K562 (cell line): ENCODE measurements at regions not wholly inside any gene's neighbourhood (a gene's known extent, or its start where the extent isn't known, plus 50 kb on each side); places are given as distances from the start of the nearest gene placed in this dataset.
"Not testable (repeated sequence)": the region's sequence is repeated elsewhere in the genome, so short reads cannot be mapped to it uniquely, and the experiment has no call there.

Experiments
- ATAC-seq: fragments of 200-7000 bp; cut with Tn5 transposase; 3 replicates; pipeline ENCODE4 v1.9.1; 2020; ENCODE audit warnings: moderate library complexity
- BruUV-seq: library from RNA; stranded (reverse); fragments of 400-500 nt; replicated peaks from 2 replicates; lab custom pipeline; 2021; lab: Mats Ljungman, UMichigan
- CTCF ChIA-PET: fragments of 300-600 bp; formaldehyde crosslinking; extraction: SDS; loops from one replicate; lab custom pipeline; 2021; ENCODE audit warnings: low intra/inter-chr PET ratio; lab: Yijun Ruan, JAX
- POLR2A ChIA-PET: fragments of 300-600, 350-650 bp; sonication (Branson Sonifier 250); formaldehyde crosslinking; extraction: SDS; loops from one replicate; lab custom pipeline; 2021; ENCODE audit warnings: antibody characterized with exemption, inconsistent platforms; lab: Yijun Ruan, JAX
- DNase-seq, 4 experiments: peaks; one replicate each; pipeline versions ENCODE4 v3.0.0 to v3.0.0-alpha.2; 2011 to 2018; ENCODE audit warnings: low spot score in 3 of 4, mixed read lengths in 3 of 4; ENCODE audit errors: extremely low read depth in 1 of 4
- FAIRE-seq: peaks from 2 replicates; lab custom pipeline; 2011; peaks lifted over from hg19 to GRCh38; lab: Jason Lieb, UNC
- H2AFZ ChIP-seq: 2 replicates; pipeline ENCODE4 v1.6.0; 2011; ENCODE audit warnings: low read depth, low read length, control low read depth, inconsistent platforms
- H3K27ac ChIP-seq: fragments of 200-600 bp; 3 replicates; pipeline ENCODE4 v1.8.0; 2011; ENCODE audit warnings: low read depth, mild to moderate bottlenecking, control low read depth, inconsistent platforms, low read length, moderate library complexity, mixed read lengths; ENCODE audit errors: extremely low read depth
- H3K27me3 ChIP-seq, 2 experiments: fragments of 300-600 bp in 1 of 2; 2 replicates in 1 of 2; 3 replicates in 1 of 2; pipeline versions ENCODE4 v1.6.0 to v1.8.0; 2011; ENCODE audit warnings: inconsistent platforms in 2 of 2, low read length in 2 of 2, mild to moderate bottlenecking in 1 of 2, mixed read lengths in 1 of 2, moderate library complexity in 1 of 2; ENCODE audit not compliant: control insufficient read depth in 2 of 2, insufficient read depth in 2 of 2
- H3K36me3 ChIP-seq: fragments of 300-600 bp; 3 replicates; pipeline ENCODE4 v1.8.0; 2011; ENCODE audit warnings: mild to moderate bottlenecking, low read length, inconsistent platforms; ENCODE audit not compliant: control insufficient read depth, insufficient read depth
- H3K4me1 ChIP-seq, 2 experiments: fragments of 200-600 bp in 1 of 2; replicated peaks in 1 of 2; 2 replicates in 1 of 2; 3 replicates in 1 of 2; pipeline versions ENCODE4 v1.5.1 to v1.8.0; 2011; ENCODE audit warnings: inconsistent platforms in 2 of 2, low read length in 2 of 2, mild to moderate bottlenecking in 1 of 2, mixed read lengths in 1 of 2, moderate library complexity in 1 of 2; ENCODE audit not compliant: control insufficient read depth in 2 of 2, insufficient read depth in 2 of 2
- H3K4me2 ChIP-seq: 2 replicates; pipeline ENCODE4 v1.6.1; 2011; ENCODE audit warnings: low read length, control low read depth, inconsistent platforms, mixed read lengths; ENCODE audit not compliant: insufficient read depth
- H3K4me3 ChIP-seq: fragments of 200-600 bp; sonication (generic), shearing (Covaris generic); 2 replicates; pipeline ENCODE4 v1.5.1; 2016; ENCODE audit warnings: control low read depth, inconsistent platforms
- H3K79me2 ChIP-seq: fragments of 200-600 bp; 3 replicates; pipeline ENCODE4 v1.8.0; 2011; ENCODE audit warnings: low read length, inconsistent platforms; ENCODE audit not compliant: control insufficient read depth, insufficient read depth
- H3K9ac ChIP-seq, 2 experiments: 2 replicates each; pipeline versions ENCODE4 v1.6.0 to v1.6.1; 2011; ENCODE audit warnings: low read depth in 2 of 2, low read length in 2 of 2, control low read depth in 1 of 2, inconsistent platforms in 1 of 2, mild to moderate bottlenecking in 1 of 2, mixed read lengths in 1 of 2; ENCODE audit not compliant: insufficient read depth in 1 of 2
- H3K9me1 ChIP-seq: one replicate; pipeline ENCODE4 v1.6.0; 2011; ENCODE audit warnings: inconsistent platforms, mild to moderate bottlenecking, low read length, moderate library complexity; ENCODE audit not compliant: control insufficient read depth, insufficient read depth
- H3K9me3 ChIP-seq: replicated peaks from 2 replicates; pipeline ENCODE4 v1.5.1; 2011; ENCODE audit warnings: low read depth, low read length, inconsistent platforms; ENCODE audit not compliant: control insufficient read depth, insufficient read depth
- H4K20me1 ChIP-seq: replicated peaks from 2 replicates; pipeline ENCODE4 v1.6.1; 2011; ENCODE audit warnings: low read length, inconsistent platforms, mixed read lengths; ENCODE audit not compliant: control insufficient read depth, insufficient read depth
- ARID1B ChIP-seq: fragments of 450-650 bp; IDR thresholded peaks from 2 replicates; pipeline ENCODE4 v1.6.1; 2016; ENCODE audit warnings: antibody characterized with exemption, mild to moderate bottlenecking, inconsistent platforms
- ATF7 ChIP-seq: fragments of 450-650 bp; IDR thresholded peaks from 2 replicates; pipeline ENCODE4 v1.7.1; 2014; ENCODE audit warnings: mild to moderate bottlenecking, moderate library complexity
- BACH1 ChIP-seq: fragments of 200-800 bp; sonication (Bioruptor generic); IDR thresholded peaks from 2 replicates; pipeline ENCODE4 v1.6.1; 2016; ENCODE audit warnings: missing genetic modification characterization, missing compliant biosample characterization
- FOSL1 ChIP-seq: fragments of 200-800 bp; sonication (Bioruptor generic); conservative IDR thresholded peaks from 2 replicates; pipeline ENCODE4 v1.6.1; 2016; ENCODE audit warnings: missing genetic modification characterization, missing compliant biosample characterization
- GTF2E2 ChIP-seq: fragments of 200-800 bp; sonication (Bioruptor generic); IDR thresholded peaks from 2 replicates; pipeline ENCODE4 v1.6.1; 2016; ENCODE audit warnings: missing genetic modification characterization, missing compliant biosample characterization
- PURB ChIP-seq: sonication (generic); formaldehyde crosslinking; IDR thresholded peaks from 2 replicates; pipeline ENCODE4 v1.9.0; 2021; ENCODE audit warnings: low read depth, mild to moderate bottlenecking, missing genetic modification reagents
- U2AF1 ChIP-seq: fragments of 200-400 bp; formaldehyde crosslinking; optimal IDR thresholded peaks from 2 replicates; pipeline ENCODE3; 2017; ENCODE audit warnings: mild to moderate bottlenecking, low read depth, low read length, moderate library complexity
- WGBS: fragments of 100-300 bp; shearing (Covaris generic); methylation state at CpG from one replicate; pipeline ENCODE4 v1.1.6; 2016; ENCODE audit warnings: low coverage, mixed read lengths; ENCODE audit not compliant: insufficient coverage; ENCODE audit errors: missing lambda C conversion rate; 5-methylcytosine and 5-hydroxymethylcytosine counted together
- in situ Hi-C: fragments of 300-500 bp; cut with MboI; formaldehyde crosslinking; loops from 4 replicates; pipeline ENCODE4 v1.15.0; 2018; ENCODE audit warnings: inconsistent platforms, mixed read lengths
- intact Hi-C: fragments of 100-400 bp; cut with micrococcal nuclease; formaldehyde crosslinking; loops from 2 replicates; pipeline ENCODE4 v1.14.2; 2022
- TF ChIP-seq, protein P1 (sequence below): fragments of 450-650 bp; IDR thresholded peaks from 2 replicates; pipeline ENCODE4 v1.7.0; 2016; ENCODE audit warnings: borderline replicate concordance
- TF ChIP-seq, protein P2 (sequence below): sonication (generic); formaldehyde crosslinking; IDR thresholded peaks from 2 replicates; pipeline ENCODE4 v1.8.1; 2023; ENCODE audit warnings: missing genetic modification reagents, mild to moderate bottlenecking, borderline replicate concordance

DNA sequence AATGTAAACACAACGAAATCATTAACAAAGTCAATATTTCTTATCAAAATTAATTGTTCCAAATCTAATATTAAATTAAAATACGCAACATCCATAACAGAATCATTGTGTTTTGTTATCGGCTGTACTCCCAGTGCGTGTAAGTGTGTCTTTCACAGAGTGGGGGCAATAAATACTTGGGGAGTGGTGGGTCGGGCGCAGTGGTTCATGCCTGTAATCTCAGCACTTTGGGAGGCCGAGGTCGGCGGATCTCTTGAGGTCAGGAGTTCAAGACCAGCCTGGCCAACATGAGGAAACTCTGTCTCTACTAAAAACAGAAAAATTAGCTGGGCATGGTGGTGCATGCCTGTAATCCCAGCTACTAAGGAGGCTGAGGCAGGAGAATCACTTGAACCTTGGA, 893.6 kb upstream of the SLITRK1 start:
- not testable (repeated sequence) for DNase-seq, FAIRE-seq

DNA sequence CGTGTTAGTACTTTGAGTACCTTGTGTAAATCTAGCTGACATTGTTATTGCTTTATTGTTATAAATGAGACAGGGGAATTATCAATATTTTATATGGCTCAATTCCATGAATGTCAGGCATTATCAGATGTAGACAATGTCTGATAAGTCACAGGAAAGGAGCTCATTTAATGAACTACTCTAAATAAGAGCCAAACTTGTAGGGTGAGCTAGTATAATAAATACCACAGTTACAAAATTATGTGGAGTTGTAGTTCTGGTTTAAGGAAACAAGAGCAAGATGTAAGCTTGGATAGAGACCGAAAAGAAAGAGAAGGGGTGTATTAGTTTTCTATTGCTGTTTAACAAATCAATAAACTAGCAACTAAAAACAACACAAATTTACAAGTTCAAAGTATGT, 891.8 kb upstream of the SLITRK1 start:
- H3K27ac ChIP-seq, result no peak overlapping the region
- no peak overlapping the region for H3K4me3 ChIP-seq
- no peaks in the 10 kb centered on the region for H3K9me3 ChIP-seq
- DNase-seq, result no peak
- no peak for FAIRE-seq
- no peaks in the 10 kb centered on the region for H4K20me1 ChIP-seq
- no peaks in the 10 kb centered on the region for H3K36me3 ChIP-seq
- CTCF ChIA-PET, result no interaction called here
- H3K4me1 ChIP-seq, result no peaks in the 10 kb centered on the region
- no peak for ATAC-seq
- no peaks in the 10 kb centered on the region for H3K79me2 ChIP-seq
- H3K9ac ChIP-seq, result no peak overlapping the region
- TF ChIP-seq, protein P1, sequence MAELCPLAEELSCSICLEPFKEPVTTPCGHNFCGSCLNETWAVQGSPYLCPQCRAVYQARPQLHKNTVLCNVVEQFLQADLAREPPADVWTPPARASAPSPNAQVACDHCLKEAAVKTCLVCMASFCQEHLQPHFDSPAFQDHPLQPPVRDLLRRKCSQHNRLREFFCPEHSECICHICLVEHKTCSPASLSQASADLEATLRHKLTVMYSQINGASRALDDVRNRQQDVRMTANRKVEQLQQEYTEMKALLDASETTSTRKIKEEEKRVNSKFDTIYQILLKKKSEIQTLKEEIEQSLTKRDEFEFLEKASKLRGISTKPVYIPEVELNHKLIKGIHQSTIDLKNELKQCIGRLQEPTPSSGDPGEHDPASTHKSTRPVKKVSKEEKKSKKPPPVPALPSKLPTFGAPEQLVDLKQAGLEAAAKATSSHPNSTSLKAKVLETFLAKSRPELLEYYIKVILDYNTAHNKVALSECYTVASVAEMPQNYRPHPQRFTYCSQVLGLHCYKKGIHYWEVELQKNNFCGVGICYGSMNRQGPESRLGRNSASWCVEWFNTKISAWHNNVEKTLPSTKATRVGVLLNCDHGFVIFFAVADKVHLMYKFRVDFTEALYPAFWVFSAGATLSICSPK, result no peak
- TF ChIP-seq BACH1 (tag) (no peak), FOSL1 (no peak), U2AF1 (no peak), ATF7 (no peak), ARID1B (no peak), PURB (no peak), GTF2E2 (tag) (no peak)
- TF ChIP-seq, protein P2, sequence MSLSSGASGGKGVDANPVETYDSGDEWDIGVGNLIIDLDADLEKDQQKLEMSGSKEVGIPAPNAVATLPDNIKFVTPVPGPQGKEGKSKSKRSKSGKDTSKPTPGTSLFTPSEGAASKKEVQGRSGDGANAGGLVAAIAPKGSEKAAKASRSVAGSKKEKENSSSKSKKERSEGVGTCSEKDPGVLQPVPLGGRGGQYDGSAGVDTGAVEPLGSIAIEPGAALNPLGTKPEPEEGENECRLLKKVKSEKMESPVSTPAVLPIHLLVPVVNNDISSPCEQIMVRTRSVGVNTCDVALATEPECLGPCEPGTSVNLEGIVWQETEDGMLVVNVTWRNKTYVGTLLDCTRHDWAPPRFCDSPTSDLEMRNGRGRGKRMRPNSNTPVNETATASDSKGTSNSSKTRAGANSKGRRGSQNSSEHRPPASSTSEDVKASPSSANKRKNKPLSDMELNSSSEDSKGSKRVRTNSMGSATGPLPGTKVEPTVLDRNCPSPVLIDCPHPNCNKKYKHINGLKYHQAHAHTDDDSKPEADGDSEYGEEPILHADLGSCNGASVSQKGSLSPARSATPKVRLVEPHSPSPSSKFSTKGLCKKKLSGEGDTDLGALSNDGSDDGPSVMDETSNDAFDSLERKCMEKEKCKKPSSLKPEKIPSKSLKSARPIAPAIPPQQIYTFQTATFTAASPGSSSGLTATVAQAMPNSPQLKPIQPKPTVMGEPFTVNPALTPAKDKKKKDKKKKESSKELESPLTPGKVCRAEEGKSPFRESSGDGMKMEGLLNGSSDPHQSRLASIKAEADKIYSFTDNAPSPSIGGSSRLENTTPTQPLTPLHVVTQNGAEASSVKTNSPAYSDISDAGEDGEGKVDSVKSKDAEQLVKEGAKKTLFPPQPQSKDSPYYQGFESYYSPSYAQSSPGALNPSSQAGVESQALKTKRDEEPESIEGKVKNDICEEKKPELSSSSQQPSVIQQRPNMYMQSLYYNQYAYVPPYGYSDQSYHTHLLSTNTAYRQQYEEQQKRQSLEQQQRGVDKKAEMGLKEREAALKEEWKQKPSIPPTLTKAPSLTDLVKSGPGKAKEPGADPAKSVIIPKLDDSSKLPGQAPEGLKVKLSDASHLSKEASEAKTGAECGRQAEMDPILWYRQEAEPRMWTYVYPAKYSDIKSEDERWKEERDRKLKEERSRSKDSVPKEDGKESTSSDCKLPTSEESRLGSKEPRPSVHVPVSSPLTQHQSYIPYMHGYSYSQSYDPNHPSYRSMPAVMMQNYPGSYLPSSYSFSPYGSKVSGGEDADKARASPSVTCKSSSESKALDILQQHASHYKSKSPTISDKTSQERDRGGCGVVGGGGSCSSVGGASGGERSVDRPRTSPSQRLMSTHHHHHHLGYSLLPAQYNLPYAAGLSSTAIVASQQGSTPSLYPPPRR, result no peak
- TF ChIP-seq, all 486 proteins: peak for 0
- no peak overlapping the region for H3K4me2 ChIP-seq
- in situ Hi-C loops, result no loop called here
- POLR2A ChIA-PET, result no interaction called here
- no peaks in the 10 kb centered on the region for H3K27me3 ChIP-seq
- no peaks in the 10 kb centered on the region for H3K9me1 ChIP-seq
- no peak overlapping the region for H2AFZ ChIP-seq
- 0% methylated on average over 2 of the region's 2 CpGs for WGBS
- no TSS peak for BruUV-seq
- intact Hi-C loops, result no loop called here

More for the DNA sequence above, 893.6 kb upstream of the SLITRK1 start:
- H3K36me3 ChIP-seq, H3K9me3 ChIP-seq, ATAC-seq, in situ Hi-C loops, H3K4me1 ChIP-seq, POLR2A ChIA-PET, CTCF ChIA-PET, H3K79me2 ChIP-seq, H4K20me1 ChIP-seq, H3K27me3 ChIP-seq, H3K4me3 ChIP-seq, H3K9ac ChIP-seq, H3K27ac ChIP-seq, BruUV-seq, H3K9me1 ChIP-seq, H3K4me2 ChIP-seq, intact Hi-C loops, H2AFZ ChIP-seq: not testable (repeated sequence)
- 0% methylated on average over 9 of the region's 9 CpGs for WGBS
